HG02852 (cell line): ENCODE measurements at regions not wholly inside any gene's neighbourhood (a gene's known extent, or its start where the extent isn't known, plus 50 kb on each side); places are given as distances from the start of the nearest gene placed in this dataset.
"Not testable (repeated sequence)": the region's sequence is repeated elsewhere in the genome, so short reads cannot be mapped to it uniquely, and the experiment has no call there.

Experiments used
- ATAC-seq: cut with Tn5 transposase; IDR thresholded peaks from one replicate; pipeline ENCODE4 v1.9.1; 2021; ENCODE audit warnings: mild to moderate bottlenecking, moderate library complexity; ENCODE audit not compliant: unreplicated experiment

DNA sequence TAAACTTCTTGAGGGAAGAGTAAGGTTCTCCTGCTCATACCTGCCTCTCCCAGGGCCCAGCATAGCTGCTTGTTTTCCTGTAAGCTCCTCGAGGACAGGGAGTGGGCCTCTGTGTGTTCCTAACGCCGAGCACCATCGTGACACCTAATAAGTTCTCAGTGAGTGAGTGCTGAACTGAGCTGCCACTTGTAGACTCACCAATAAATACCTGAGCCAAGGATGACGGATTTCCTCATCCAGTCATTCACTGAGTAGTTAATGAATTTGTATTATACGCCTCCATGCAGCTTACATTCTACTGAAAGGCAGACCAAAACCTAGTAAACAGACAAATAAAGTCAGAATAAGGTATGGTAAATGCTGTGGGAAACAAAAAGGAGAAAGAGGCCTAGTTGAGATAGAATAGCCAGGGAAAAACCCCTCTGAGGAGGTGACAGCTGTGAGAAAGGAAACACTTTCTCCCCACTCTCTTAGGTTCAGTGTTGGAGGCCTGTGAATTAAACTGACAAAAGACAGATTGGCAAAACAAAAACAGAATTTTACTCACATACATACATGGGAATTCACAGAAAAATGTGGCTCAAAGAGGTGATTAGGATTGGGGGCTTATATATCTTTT lies 138.6 kb downstream of the B3GNT2 start:
- peak; percentile 70 for ATAC-seq

DNA sequence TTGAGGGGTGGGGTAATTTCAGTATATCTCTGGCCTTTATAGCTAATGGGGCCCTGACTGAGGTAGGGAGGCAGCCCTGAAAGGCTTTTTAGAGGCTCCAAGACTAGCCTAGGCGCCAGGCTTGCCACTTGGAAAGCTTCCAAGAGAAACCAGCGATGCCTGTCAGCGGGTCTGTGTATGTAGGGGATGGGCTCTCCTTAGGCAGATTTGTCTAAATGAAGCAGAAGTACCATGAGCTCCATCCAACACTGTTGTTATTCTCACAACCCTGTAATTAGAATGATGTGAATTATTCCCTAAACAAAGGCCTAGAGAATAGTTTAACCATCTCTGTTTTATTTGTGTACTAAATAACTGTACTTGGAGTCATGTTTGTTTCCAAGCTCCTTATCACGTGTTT lies 138.1 kb downstream of the B3GNT2 start:
- no peak for ATAC-seq

DNA sequence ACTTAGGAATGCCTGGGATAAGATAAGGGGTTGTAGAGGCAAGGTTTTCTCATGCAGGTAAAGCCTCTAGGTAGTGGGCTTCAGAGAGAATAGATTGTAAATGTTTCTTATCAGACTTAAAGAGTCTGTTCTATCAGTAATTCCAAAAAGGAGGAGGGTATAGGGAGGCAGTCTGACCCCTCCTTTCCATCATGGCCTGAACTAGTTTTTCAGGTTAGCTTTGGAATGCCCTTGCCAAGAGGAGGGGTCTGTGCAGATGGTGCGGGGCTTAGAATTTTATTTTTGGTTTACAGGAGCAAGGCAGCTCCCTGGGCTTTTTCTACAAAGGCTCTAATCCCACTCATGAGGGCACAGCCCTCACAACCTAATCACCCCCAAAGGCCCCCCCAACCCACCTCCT lies 135.0 kb downstream of the B3GNT2 start:
- ATAC-seq: no peak

DNA sequence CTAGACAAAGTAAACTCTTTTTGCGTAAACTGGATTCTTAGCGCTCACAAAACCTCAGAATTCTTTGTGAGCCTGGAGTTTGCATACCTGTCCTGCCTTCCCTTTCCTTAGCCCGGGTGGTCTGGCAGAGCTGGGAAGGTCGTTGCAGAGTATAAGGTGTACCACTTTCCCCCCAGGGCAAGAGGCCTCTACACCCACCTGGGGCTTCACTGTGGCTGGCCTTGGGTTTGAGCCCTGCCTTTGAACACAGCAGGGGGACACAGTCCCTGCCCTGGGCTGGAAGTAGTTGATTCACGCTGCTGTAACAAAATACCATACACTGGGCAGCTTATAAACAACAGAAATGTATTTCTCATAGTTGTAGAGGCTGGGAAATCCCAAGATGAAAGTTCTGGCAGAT lies 133.9 kb downstream of the B3GNT2 start:
- ATAC-seq: no peak

DNA sequence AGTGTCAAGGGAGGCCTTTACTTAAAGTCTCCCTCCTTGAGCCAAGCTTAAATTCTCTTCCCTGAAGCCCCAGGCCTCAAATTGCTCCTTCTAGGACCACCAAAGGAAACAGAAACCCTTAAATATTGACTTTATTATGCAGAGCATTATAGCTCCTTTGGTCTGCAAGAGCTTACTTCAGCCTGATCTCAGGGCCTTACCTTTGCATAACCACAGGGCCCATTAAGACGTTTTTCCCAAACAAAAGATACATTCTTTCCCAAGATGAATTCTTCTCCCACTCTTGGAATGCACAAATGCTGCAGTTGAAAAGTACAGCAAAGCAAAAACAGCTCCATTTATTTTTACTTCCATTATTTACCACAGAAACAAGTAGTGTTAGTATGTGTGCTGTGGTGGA lies 130.8 kb downstream of the B3GNT2 start:
- no peak for ATAC-seq

DNA sequence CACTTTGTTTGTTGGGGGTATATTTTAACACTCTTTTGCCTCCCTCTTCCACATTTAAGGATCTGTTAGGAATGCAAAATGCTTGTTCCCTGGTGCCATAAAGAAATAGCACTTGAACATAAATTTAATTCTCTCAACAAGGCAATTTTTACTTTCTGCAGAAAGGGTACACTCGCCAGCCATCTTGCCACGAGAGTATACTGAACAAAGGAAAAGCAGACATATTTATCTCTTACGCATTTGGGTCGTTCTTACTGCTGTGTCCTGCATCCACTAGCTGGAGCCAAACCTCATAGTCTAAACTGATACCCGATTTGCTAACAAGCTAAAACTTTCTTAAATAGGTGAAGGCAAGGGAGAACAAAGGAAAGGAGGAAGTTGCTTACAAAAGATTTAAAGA lies 129.5 kb downstream of the B3GNT2 start:
- no peak for ATAC-seq

DNA sequence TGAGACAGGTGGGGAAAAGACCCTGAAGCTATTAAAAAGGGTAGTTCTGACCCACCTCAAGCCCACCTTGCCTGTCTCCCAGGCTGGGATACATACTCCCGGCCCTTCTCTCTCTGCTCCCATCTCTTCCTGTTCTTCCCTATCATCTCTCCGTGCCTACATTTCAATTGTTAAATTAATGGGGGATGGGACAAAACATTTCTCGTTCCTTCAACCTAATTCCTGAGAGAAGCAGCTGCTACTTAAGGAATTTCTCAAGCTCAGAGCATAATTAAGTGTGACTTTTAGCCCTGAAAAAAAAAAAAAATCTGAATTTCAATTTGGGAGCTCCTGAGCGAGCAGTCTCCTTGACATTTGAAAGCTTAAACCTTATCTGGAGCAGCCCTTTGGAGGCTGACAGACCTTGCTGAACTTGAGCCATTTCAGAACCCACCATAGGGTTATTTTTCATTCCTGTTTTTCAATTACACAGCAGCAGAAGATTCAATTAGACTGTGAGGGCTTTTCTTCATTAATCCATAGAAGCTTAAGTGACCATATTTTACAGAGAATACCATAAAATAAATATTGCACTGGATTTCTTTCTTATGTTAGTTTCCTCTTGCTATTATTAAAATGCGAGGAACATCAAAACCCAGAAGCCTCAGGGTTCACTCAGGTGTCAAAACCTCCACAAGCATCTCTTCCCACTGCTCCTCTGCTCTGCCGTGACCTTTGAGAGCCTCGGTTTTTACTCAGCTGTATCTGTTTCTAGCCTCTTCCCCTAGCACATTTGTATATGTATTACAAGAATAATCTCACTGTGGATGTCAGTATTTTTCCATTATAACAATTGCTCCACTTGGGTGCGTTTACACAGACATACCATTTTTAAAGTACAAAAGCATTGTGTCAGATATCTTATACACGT lies 125.7 kb downstream of the B3GNT2 start:
- ATAC-seq: no peak

DNA sequence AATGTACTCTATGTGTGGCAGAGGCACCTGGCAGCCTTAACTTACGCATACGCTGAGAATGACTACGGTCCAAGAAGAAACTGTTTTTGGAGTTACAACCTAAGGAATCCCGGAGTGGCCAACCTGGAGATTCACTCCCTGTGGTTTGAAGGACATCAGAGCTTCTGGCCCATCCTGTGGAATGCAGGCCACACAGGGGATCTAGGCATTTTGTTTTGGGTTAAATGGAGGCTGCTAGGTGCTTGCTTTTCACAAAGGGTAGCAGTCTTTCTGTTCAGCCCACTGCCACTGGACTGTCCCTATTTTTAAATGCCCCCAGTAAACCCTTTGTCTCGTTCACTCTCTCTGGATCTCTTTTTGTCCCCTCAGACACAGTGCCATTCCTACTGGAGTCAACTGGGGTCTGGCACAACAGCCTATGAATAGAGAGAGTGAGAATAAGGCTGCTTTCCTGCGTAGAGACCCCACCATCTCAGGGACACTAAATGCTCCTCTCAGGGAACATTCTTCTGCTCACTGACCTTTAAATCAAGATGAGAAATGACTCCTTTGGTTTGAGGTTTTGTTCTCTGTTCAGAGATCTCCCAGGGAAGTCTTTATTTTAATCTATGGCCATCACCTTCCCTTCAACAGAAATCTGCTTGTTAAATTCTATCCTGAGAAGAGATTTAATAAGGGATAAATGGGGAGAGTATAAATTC lies 124.9 kb downstream of the B3GNT2 start:
- no peak for ATAC-seq

DNA sequence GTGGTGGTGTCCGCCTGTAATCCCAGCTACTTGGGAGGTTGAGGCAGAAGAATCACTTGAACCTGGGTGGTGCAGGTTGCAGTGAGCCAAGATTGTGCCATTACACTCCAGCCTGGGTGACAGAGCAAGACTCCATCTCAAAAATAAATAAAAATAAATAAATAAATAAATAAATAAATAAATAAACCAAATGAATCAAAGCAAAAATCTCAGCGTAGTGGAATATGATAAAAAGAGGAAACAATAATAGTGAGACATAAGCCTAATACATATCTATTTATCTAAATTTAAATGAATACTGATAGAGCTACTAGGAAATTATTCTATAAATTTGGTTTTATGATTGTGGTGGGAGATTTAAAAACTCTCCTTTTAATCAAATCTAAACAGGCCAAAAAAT lies 124.2 kb downstream of the B3GNT2 start:
- ATAC-seq: not testable (repeated sequence)

DNA sequence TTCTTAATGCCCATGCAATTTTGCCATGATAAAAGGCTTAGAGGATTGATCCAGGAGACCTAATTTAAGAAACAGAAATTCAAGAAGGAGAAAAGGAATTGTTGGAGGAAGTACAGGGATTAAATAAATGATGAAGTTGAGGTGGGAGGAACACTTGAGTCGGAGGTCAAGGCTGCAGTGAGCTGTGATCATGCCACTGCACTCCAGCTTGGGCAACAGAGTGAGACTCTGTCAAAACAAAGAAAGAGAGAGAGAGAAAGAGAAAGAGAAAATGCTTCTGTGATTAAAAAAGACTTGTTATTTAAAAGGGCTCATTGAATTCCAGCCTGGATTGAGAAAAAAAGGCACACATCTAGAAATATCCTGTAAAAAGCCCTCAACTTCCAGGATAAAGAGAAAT lies 123.2 kb downstream of the B3GNT2 start:
- ATAC-seq: no peak

DNA sequence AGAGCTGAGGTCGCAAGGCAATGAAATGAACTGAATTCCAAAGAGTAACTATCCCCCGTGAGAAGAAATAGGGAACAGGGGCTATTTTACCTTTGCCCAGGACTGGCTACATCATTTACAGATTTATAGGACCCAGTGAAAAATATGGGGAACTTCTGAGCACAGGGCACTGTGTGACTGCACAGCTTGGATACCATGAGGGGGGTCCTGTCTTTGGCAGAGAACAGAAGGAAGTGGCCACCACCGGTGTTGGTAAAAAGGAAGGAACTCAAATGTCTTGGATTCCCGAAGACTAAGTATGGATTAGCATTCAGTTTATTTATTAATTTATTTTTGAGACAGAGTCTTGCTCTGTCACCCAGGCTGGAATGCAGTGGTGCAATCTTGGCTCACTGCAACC lies 119.6 kb downstream of the B3GNT2 start:
- no peak for ATAC-seq

DNA sequence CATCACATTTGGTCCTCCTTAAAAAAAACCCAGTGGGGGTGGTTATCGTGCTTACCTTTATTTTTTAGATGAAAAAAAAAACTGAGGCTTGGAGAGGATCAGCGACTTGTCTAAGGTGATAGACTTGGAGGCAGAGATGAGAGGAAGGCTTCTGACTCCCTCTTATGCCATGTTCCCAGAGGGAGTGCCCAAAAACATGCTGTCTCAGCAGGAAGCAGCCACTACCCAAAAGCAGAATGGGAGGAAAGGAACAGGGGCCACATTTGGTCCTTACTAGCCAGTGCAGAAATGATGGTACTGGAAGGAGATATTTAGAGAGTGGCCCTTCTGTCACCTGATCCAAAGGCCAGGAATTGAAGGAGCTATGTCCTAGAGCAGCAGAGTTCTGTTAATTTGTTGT lies 118.4 kb downstream of the B3GNT2 start:
- ATAC-seq: no peak

DNA sequence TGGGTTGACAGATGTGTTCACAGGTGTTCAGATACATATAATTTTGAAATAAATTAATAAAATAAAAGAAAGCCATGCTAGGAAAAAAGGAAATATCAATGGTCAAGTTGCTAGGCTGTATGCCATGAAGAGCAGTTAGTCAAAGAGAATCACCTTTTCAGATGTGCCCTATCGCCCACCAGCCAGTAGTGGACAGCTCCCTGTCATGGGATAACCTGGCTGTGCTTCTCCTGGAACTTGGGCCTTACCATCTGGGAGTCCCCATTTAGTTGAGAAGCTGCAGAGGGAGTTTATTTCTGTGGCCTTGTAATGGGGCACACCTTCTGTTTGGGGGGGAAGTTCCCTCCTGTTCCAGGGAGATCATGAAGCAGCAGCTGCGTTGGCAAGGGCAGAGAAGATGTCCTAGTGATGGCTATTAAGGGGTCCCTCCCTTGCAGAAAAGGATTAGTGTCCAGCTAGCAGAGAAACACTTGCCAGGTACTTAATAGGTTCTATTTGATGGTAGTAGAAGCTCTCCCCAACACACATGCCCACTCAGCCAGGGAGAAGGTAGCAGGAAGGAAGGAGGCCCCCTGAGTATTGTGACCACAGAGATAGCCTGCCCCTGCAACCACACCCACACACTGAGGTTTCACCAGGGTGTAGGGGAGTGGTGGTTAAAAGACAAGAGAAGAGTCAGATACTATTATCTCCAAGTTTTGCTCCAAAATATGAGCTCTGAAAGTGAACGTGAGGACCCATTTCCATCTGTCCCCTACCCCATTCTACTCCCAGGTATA lies 117.7 kb downstream of the B3GNT2 start:
- peak; percentile 67 for ATAC-seq

DNA sequence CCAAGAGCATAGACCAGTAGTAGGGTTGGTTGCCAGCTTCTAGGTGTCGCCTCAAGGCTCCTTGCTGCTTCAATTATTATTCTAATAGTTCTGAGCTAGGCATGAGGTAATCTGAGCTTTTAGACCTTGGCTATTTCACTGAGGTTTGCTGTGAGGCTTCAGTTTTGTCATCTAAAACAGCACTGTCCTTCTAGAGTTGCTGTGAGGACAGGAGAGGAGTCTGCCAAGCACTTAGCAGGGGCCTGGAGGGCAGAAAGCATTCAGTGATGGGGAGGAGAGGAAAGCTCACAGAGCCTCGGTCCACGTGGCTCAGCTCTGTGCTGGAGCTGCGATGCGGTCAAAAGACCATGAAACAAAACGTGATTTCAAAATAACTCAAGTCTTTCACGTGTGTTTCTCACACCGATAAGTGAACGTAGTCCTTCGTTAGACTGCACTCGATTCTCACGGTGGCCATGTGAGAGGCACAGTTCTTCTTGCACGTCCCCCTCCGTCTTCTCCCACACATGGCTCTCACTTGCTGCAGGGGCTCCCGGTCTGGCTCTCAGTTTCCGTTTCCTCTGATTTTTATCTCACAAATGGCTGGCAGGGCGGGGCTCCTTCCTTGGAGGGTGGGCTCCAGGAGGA lies 113.7 kb downstream of the B3GNT2 start:
- ATAC-seq: peak; percentile 69

DNA sequence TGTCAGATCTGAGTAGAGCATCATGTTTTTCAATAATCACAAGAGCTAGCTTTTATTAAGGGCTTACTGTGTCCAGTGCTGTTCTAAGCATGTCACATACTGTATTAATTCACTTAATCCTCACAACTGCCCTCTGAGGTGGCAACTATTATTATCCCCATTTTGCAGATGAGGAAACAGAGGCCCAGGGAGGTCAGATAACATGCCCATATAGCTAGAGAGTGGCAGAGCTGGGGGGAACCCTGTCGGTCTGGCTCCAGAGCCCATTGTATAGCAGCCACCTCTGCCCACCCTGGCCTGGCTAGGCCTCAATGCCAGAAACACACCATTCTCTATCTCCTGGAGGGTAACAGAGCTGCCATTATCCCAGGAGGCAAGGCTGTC lies 113.2 kb downstream of the B3GNT2 start:
- no peak for ATAC-seq

DNA sequence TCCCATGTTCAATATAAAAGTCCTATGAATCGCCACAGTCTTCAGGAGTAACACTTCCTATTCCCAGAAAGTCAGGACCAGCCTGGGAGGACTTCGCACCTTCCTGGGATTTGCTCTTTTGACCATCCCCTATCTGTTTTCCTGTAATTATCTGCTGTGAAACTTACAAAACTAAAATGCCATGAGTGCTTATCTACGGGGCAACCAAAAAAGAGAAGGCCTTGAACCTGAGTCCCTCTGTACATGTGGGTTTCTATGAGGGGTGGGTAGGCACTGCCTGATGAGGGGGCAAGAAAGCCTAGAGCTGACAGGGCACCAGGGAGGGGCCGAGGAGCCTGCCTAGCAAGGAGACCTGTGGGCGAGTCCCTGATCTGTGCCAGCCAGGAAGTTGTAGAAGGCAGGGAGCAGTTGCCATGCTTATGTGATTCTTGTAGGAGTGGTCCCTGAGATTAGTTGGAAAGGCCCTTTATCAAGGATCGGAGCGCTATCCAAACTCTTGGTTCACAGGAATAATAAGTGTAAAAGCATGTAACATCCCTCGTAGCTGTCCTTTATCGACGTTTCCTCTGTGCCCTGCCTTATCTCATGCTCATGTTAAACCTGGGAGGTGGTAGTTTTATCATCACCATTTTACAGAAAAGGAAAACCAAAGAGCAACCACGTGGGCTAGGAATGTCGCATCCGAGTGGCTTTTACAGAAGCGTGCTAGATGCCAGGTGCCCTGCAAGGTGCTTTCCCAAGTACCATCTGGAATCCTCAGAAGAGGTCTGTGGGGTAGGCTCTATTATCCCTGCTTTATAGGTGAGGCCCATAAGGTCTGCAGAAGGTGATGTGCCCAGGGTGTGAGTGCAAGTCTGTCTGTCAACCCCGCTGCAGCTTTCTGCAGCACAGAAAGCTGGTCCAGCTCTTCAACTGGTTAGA lies 111.8 kb downstream of the B3GNT2 start:
- no peak for ATAC-seq

DNA sequence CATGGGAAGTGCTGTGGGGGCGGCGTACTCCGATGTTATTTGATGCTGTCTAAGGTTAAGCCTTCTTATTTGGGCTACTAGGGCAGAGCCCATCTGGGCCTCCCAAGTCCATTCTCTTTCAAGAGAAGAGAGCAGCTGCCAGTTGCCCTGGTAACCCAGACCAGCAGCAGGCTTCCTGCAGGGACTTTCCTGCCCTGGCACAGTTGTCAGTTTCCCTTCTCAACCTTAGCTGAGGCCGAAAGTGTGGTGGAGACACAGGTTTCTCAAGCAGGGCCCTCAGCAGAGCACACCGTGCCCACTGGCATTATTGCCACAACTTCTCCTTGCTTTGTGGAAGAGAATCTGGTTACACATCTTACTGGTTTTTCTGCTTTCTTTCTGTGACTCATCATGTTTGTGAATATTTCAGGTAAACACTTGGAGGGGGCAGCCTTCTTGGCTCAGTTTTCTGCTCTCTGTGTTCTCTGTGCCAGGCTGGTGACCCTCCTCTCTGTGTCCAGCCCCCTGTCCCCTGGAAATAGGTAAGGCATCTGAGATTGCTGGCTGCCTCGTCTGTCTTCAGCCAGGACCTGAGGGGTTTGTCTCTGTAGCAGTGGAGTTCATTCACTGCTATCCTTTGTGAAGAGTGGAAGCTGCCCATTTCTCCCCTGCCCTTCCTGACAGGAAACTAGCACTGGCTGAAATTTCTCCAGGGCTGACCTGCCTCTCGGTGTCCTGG lies 111.0 kb downstream of the B3GNT2 start:
- ATAC-seq: no peak

DNA sequence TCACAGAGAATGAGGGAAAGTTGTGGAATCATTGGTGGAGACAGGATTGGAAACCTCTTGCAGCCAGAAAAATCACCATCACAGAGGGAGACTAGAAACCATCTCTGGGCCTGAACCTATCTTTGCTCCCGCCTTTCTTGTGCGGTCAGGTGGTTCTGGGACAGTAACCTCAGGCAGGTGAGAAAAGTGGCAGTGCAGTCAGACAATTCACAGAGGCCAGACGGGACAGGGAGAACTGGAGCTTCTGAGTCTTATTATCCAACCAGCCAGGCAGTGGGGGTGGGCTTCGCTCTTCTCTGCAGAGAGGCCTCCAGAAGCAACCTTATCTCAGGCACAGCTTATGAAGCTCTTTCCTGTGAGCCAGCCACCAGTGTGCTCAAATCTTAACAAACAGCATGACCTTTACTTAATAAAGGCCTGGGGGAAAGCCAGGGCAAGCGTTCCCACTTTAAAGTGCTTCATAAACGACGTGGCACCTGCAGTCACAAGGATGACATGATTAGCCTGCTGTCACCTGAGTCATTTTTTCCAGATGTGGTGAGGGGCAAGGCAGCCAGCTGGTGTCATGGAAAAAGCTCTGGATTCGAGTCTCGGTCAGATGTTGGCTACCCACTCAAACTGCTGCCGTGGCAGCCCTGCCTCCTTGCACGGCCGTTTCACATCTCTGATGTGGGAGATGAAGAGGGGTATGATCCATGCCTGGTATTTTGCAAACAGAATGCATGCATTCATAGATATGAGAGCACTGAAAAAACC lies 109.7 kb downstream of the B3GNT2 start:
- ATAC-seq: no peak
